HG03520 (cell line): ENCODE measurements at regions not wholly inside any gene's neighbourhood (a gene's known extent, or its start where the extent isn't known, plus 50 kb on each side); places are given as distances from the start of the nearest gene placed in this dataset.
A peak's percentile ranks its signal among the peaks of the same experiment; 100 is the strongest.

ENCODE experiments used
- ATAC-seq: cut with Tn5 transposase; IDR thresholded peaks from one replicate; pipeline ENCODE4 v1.9.1; 2021; ENCODE audit warnings: mild to moderate bottlenecking, moderate library complexity; ENCODE audit not compliant: unreplicated experiment

- no peak for ATAC-seq
These were observed 323.1 kb downstream of the PCDH18 start for GRCh38 chr4:137209240-137209639.

GRCh38 chr4:137206781-137207180, 325.5 kb downstream of the PCDH18 start:
- ATAC-seq, result no peak

- ATAC-seq, result no peak
These were observed 328.7 kb downstream of the PCDH18 start for GRCh38 chr4:137203601-137204000.

DNA sequence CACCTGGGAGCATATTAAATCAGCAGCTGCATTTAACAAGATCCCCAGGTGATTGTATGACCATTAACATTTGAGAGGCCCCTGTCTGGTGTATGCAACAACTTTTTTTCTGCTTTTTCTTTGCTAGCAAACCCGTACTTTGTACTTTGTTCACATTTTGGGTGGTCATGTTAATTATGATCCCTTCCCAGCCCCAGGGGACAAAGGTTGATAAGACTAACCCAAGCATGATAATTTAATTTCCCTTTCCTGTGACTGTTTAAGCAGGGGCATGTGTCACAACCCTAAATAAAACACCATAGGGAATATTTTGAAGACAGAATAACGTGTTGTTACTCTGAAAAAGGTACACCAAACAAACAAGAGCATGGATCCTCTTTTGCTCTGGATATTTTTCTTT, 332.0 kb downstream of the PCDH18 start:
- no peak for ATAC-seq

GRCh38 chr4:137198791-137199190, 333.5 kb downstream of the PCDH18 start:
- no peak for ATAC-seq

DNA sequence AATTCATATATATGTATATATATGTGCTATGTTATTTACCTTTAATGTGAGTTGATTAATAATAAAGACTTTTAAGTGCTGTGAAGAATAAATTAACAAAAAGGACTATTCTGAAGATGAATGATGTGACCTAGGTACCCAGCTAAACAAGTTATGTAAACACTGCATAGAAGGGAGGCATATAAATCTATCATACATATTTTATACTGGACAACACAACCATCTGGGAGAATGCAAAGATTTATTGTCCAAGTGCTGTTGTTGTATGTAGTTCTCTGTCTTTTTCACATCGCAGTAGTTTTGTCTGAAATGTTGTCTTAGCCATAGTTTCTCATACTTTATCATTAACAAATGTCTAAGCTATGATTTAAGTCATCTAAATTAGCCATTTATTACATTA, 337.6 kb downstream of the PCDH18 start:
- ATAC-seq, result no peak

DNA sequence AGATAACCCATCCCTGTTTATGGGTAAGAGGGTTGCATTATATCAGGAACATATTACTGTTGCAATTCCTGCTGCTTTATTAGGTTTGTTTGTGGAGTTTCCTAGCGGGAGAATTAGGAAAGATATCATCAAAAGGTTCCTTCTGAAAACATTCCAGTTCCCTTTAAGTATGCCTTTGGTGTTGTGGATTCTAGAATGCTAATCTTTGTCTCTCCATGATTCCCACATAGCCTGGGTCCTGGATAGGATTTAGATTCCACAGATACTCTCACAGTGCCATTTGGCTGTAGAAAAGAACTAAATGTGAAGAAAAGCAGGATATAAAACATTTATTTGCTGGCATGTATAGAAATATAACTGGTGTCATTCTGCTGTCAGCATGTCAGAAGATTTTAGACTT, 338.7 kb downstream of the PCDH18 start:
- no peak for ATAC-seq

DNA sequence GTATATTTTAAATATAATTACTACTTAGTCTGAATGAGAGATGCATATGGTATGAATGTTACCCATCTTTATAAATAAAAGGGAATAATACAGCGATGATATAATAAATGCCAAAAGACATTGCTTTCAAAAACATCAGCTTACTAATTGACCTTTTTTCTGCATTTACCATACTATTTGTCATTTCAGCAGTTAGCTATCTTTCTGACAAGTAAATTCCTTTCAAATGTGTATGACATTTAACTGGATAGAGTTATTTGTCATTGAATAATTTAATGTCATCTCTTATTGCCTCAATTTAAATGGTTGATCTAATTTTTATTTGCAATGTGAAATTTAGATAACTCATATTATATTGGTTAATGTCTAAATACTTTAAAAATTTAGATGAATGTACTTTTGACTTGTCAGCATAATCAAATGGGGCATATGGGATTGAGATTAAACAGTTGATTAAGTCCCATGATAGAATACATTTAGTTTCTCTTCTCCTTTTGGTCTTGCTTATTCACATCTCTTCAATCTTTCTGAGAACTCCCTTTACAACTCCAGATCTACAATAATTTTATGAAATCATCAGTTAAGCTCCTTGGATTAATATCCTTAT, 350.9 kb downstream of the PCDH18 start:
- no peak for ATAC-seq

- ATAC-seq, result no peak
These were observed 351.9 kb downstream of the PCDH18 start for GRCh38 chr4:137180349-137180748.

- no peak for ATAC-seq
These were observed 375.5 kb downstream of the PCDH18 start for GRCh38 chr4:137156807-137157206.

DNA sequence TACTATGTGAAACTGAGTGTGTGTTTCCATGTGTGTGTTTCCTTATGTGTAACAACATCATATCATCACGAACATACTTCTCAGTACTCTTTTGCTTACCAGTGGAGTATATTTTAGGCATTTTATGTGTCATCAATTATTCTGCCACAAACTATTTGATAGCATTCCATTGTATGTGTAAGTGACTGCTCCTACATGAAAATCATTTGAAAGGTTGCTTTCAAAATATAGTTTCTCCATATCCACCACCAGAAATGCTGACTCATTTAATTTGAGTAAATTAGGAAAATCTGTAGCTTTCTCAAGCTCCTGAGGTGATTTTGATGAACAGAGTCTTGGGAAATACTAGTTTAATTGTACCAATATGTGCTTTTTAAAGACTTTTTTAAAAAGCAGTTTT, 376.2 kb downstream of the PCDH18 start:
- ATAC-seq, result no peak

DNA sequence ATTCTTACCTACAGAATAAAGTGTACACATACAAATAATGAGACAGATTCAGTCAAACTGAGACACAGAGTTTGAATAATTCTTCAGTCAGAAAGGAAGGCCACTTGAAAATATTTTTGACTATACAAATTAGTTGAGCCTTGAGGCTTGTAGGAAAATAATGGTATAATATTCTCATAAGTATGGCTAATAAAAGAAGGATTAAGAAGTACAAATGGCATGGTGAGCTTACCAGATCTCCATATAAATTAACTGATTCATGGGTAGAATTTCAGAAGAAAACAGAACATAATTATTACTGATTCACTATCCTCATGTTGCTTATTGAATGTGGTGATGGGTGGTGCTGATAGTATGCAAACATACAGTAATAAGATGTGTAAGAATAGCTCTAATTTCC, 401.1 kb downstream of the PCDH18 start:
- no peak for ATAC-seq

DNA sequence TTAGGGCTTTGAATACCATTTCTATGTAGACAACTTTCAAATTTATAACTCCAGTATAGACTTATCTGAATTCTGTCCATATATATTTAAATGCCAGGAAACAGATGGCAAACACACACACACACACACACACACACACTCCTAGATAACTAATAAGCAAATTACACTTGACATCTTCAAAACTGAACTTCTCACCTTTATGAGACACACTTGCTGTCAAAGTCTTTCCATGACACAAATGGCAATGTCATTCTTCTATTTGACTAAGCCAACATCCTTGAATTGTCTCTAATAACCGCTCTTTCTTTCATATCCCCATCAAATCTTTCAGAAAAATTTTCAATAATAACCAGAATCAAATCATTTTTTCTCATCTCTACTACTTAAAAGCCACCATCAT, 402.4 kb downstream of the PCDH18 start:
- ATAC-seq, result no peak

GRCh38 chr4:137129441-137129840, 402.9 kb downstream of the PCDH18 start:
- ATAC-seq, result no peak

DNA sequence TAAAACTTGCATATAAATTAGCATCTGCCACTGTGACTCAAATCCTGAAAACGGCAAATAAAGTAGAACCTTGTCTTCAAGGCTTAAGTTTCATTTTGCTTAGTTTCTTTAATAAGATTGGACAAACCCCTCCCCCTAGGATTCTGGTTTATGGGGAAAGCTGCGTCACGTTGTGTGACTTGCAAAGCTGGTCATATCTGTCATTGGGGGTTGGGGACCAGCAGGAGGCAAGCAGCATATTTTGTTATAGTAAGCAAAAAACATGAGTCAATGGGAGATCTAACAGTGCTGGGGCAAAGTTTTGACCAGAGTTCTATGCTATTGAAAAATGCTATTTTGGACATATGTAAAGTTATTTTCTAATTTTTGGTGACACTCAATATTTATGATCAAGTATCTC, 407.3 kb downstream of the PCDH18 start:
- no peak for ATAC-seq

DNA sequence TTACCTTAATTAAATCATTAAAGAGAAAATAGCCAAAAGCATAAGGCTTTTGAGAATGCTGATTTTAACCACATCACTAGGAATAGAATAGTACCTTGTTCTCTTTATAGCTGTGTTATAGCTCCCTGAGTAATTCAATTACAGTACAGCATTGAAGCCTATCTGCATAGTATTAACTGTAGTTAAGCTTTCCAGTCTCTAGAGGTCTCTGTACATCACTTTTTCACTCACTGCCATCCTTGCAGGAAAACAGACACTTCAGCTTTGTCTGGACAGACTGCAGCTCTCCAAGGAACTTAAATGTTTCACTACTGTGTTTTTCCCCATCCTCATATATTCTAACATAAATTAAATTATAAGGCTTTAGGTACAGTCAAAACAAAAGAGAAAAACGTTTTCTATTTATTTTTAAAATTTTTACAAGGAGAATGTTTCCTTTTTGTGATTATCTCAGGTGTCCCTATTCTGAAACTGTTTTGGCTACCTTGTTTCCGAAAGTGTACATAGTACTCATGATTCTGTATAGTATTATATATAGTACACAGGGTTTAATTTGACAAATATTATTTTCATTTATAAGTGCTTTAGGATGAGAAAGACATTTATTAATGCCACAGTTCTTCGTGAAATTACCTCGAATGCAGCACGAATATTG, 407.9 kb downstream of the PCDH18 start:
- peak; percentile 92 for ATAC-seq

DNA sequence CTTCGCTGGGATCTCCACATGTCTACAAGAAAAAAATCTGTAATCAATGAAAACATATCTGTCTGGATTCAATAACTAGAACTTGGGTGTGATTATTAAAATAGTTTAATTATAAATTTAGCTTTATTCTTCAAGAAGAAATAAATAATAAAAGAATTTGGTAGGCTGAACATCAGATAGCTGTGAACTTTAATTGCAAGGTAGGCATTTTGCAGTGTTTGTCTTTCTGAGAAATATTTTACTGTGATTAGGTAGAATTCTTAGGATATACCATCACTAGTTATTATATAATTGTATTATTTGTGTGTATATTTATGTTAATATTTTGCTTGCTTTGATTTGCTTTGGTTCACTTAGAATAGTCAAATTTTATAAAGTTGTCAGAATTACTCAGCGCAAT, 409.4 kb downstream of the PCDH18 start:
- ATAC-seq, result no peak

DNA sequence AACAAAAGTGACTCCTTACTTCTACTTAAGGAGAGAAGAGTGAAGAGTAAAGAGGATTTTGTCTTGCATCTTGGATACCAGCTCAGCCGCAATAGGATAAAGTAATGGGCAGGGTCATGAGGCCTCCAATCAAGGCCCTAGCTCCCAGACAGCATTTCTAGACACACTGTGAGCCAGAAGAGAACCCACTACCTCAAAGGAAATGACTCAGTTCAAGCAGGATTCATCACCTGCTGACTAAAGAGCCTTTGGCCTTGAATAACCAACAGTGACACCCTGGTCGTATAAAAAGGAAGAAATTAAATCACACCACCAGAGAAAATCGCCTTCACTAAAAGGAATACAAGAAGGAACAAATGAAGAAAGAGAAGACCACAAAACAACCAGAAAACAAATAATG, 416.1 kb downstream of the PCDH18 start:
- no peak for ATAC-seq

DNA sequence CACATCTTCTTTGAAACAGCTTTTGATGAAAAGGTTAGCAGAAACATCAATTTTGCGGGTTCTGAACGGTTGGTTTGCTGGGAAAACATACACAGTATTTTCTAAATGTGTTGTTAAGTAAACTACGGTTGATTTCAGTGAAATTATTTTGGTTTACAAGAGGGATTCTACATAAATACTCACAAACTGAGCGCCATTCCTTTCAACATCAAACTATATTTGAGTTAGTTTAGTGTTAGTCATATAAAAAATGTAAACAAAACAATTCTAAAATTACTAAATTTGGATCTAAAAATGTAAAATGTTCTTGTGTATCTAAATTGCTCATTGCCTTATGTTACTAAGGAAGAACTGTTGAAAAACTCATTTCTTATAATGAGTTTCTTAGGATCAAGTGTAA, 425.6 kb downstream of the PCDH18 start:
- no peak for ATAC-seq

GRCh38 chr4:137106287-137106686, 426.0 kb downstream of the PCDH18 start:
- ATAC-seq, result no peak

DNA sequence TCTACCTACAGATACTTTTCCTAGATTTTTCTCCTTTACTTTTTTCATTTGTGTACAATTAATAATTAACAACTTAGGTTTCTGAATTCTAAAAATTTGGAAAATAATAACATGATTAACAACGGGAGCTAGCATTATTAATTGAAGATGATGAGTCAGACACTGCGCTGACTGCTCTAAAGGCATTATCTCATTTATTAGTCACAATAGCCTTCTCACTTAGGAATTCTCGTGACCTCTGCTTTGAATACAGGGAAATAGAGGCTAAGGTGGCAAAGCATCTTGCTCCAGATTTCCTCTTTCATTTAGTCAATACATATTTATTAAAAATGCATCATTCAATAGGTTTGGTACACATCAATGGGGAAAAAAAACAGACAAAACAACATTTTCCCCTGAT, 441.3 kb downstream of the PCDH18 start:
- no peak for ATAC-seq

- ATAC-seq, result no peak
These were observed 448.6 kb downstream of the PCDH18 start for GRCh38 chr4:137083571-137084135.

GRCh38 chr4:137082061-137082460, 450.2 kb downstream of the PCDH18 start:
- ATAC-seq, result no peak
